Gastroesophageal sphincter (tissue), 3 donors: ENCODE measurements at regions not wholly inside any gene's neighbourhood (a gene's known extent, or its start where the extent isn't known, plus 50 kb on each side); places are given as distances from the start of the nearest gene placed in this dataset.

Source experiments
- CTCF ChIP-seq, 4 experiments: fragments of 200-600 bp in 2 of 4; fragments of 450-650 bp in 2 of 4; sonication (generic) in 1 of 4; IDR thresholded peaks; one replicate each; pipeline ENCODE4 v1.5.1; 2017 to 2019; ENCODE audit warnings: antibody characterized with exemption in 4 of 4, mild to moderate bottlenecking in 2 of 4, moderate library complexity in 2 of 4
- EP300 ChIP-seq: sonication (generic); formaldehyde crosslinking; IDR thresholded peaks from one replicate; pipeline ENCODE4 v1.6.1; 2017; ENCODE audit warnings: antibody characterized with exemption, mild to moderate bottlenecking
- POLR2A ChIP-seq, 2 donors: fragments of 450-650 bp; IDR thresholded peaks; one replicate each; pipeline ENCODE4 v1.6.1; 2017; ENCODE audit warnings: antibody characterized with exemption in 2 of 2, mild to moderate bottlenecking in 2 of 2, moderate library complexity in 1 of 2
- POLR2AphosphoS5 ChIP-seq: sonication (generic); formaldehyde crosslinking; IDR thresholded peaks from one replicate; pipeline ENCODE4 v1.6.1; 2017; ENCODE audit warnings: antibody characterized with exemption

GRCh38 chr5:175353926-175354325 lies 90.1 kb downstream of the DRD1 start:
- TF ChIP-seq CTCF (IDR thresholded peaks at IDR 0.05) (no peak), POLR2AphosphoS5 (no peak), POLR2A (IDR thresholded peaks at IDR 0.05) (no peak), EP300 (no peak)
